ENCODE measurements at regions not wholly inside any gene's neighbourhood (a gene's known extent, or its start where the extent isn't known, plus 50 kb on each side); places are given as distances from the start of the nearest gene placed in this dataset.
A peak's percentile ranks its signal among the peaks of the same experiment; 100 is the strongest.

DNA sequence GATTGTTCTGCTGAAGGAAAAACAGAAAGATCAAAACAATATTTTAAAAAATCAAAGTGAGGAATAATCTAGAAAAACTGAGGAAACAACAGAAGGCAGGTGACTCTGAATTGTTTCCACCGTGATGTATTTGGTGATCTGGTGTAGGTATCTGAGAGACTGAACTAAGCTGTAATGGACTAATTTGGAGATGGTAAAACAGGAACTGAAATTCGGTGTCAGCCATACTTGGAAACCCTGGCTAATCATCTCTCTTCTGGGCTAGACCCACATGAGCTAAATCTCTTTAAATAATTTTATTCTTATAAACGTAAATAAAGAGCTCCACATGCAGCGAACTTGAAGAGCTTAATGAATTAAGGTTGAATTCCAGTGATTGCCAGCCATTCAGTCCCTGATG, 1226.1 kb downstream of the NCAM2 start:
- no peak for TF ChIP-seq CTCF (IDR thresholded peaks at IDR 0.05; ENCODE audit: insufficient read depth, low read length, poor library complexity, severe bottlenecking)
- DNase-seq (ENCODE audit: extremely low read depth, insufficient read length): peak; percentile 6
- no peak overlapping the region for H3K4me3 ChIP-seq (replicated peaks; ENCODE audit: low read depth, low read length)
- H3K27me3 ChIP-seq (replicated peaks; ENCODE audit: control insufficient read depth, insufficient read depth, low read length): no peaks in the 10 kb centered on the region
- no peaks in the 10 kb centered on the region for H3K36me3 ChIP-seq (ENCODE audit: control insufficient read depth, insufficient read depth, low read length)

DNA sequence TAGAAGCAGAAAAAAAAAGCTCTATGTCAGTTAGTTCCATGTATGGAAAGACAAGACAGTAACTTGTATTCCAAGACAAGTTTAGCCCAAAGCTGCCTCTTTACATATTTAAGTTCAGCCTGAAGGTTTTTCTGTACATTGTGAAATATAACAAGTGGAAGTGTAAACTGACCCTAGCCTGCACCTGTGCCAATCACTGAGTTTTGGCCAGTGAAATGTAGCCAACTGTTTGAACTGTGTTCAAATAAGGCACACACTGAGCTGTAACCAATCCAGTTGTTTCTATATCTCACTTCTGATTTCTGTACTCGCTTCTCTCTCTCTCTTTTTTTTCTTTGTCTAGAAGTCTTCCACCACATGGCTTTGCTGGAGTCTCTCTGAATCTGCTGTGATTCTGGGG, 1227.1 kb downstream of the NCAM2 start:
- Histone ChIP-seq H3K4me3 (replicated peaks; ENCODE audit: low read depth, low read length) (no peak overlapping the region), H3K27me3 (replicated peaks; ENCODE audit: control insufficient read depth, insufficient read depth, low read length) (no peaks in the 10 kb centered on the region), H3K36me3 (ENCODE audit: control insufficient read depth, insufficient read depth, low read length) (no peaks in the 10 kb centered on the region)
- no peak for DNase-seq (ENCODE audit: extremely low read depth, insufficient read length)
- TF ChIP-seq CTCF (IDR thresholded peaks at IDR 0.05; ENCODE audit: insufficient read depth, low read length, poor library complexity, severe bottlenecking): no peak

DNA sequence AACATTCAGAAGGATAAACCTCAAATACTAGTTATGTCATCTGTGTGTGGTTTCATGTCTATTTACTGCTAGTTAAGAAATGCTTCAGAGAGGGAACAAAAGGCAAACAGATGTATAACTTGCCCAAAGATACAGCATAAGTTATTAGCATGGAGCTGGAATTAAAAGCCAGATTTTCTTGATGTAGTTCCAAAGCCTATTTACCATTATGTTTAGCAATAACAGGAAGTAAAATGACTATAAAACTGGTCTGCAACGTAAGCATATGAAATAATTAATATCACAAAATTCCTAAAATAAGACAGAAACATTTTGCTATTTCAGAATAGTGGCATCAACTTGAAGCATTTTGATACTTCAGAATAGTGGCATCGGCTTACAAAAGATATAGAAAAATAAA, 1232.8 kb downstream of the NCAM2 start:
- TF ChIP-seq CTCF (IDR thresholded peaks at IDR 0.05; ENCODE audit: insufficient read depth, low read length, poor library complexity, severe bottlenecking): no peak
- no peak for DNase-seq (ENCODE audit: extremely low read depth, insufficient read length)
- Histone ChIP-seq H3K4me3 (replicated peaks; ENCODE audit: low read depth, low read length) (no peak overlapping the region), H3K27me3 (replicated peaks; ENCODE audit: control insufficient read depth, insufficient read depth, low read length) (no peaks in the 10 kb centered on the region), H3K36me3 (ENCODE audit: control insufficient read depth, insufficient read depth, low read length) (no peaks in the 10 kb centered on the region)

GRCh38 chr21:22235866-22236590, 1237.8 kb downstream of the NCAM2 start:
- H3K4me3 ChIP-seq (replicated peaks; ENCODE audit: low read depth, low read length): no peak overlapping the region
- DNase-seq (ENCODE audit: extremely low read depth, insufficient read length): no peak
- no peak for TF ChIP-seq CTCF (IDR thresholded peaks at IDR 0.05; ENCODE audit: insufficient read depth, low read length, poor library complexity, severe bottlenecking)
- no peaks in the 10 kb centered on the region for H3K27me3 ChIP-seq (replicated peaks; ENCODE audit: control insufficient read depth, insufficient read depth, low read length)
- no peaks in the 10 kb centered on the region for H3K36me3 ChIP-seq (ENCODE audit: control insufficient read depth, insufficient read depth, low read length)

- Histone ChIP-seq H3K36me3 (ENCODE audit: control insufficient read depth, insufficient read depth, low read length) (no peaks in the 10 kb centered on the region), H3K4me3 (replicated peaks; ENCODE audit: low read depth, low read length) (no peak overlapping the region), H3K27me3 (replicated peaks; ENCODE audit: control insufficient read depth, insufficient read depth, low read length) (no peaks in the 10 kb centered on the region)
- no peak for TF ChIP-seq CTCF (IDR thresholded peaks at IDR 0.05; ENCODE audit: insufficient read depth, low read length, poor library complexity, severe bottlenecking)
- DNase-seq (ENCODE audit: extremely low read depth, insufficient read length): no peak
These were observed 1246.3 kb downstream of the NCAM2 start for GRCh38 chr21:22244516-22244915.

DNA sequence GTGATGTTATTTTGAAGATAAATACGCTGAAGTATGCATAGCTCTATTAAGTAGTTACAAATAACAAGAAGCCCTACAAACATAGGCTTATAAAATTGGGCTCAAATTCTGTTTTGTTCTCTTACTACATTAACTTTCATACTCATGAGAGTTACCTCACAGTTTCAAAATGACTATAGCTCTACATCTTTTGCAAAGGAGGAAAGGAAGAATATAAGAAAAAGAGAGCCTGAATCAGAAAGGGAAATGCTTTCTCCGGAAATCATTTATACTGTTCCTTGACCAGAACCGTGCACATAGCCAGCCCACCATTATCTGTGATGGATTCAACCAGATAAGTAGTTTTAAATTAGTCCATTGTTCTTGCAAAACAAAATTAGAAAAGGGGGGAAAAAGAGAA, 1252.1 kb downstream of the NCAM2 start:
- Histone ChIP-seq H3K4me3 (replicated peaks; ENCODE audit: low read depth, low read length) (no peak overlapping the region), H3K27me3 (replicated peaks; ENCODE audit: control insufficient read depth, insufficient read depth, low read length) (no peaks in the 10 kb centered on the region), H3K36me3 (ENCODE audit: control insufficient read depth, insufficient read depth, low read length) (no peaks in the 10 kb centered on the region)
- TF ChIP-seq CTCF (IDR thresholded peaks at IDR 0.05; ENCODE audit: insufficient read depth, low read length, poor library complexity, severe bottlenecking): no peak
- no peak for DNase-seq (ENCODE audit: extremely low read depth, insufficient read length)
